Activated T-cell treated with anti-CD3 and anti-CD28 coated beads, Interleukin-2, amount 50 U/mL, for 72 hours (primary cell): ENCODE measurements at regions not wholly inside any gene's neighbourhood (a gene's known extent, or its start where the extent isn't known, plus 50 kb on each side); places are given as distances from the start of the nearest gene placed in this dataset.
"Not testable (repeated sequence)": the region's sequence is repeated elsewhere in the genome, so short reads cannot be mapped to it uniquely, and the experiment has no call there.

Experiments used
- ATAC-seq, 2 donors: fragments of 150-1000 bp; cut with Tn5 transposase; replicated peaks in 1 of 2; 2 replicates each; pipeline ENCODE4 v1.10.0; 2021; ENCODE audit warnings: moderate library complexity in 2 of 2, mild to moderate bottlenecking in 1 of 2
- DNase-seq, 2 donors: peaks; one replicate each; pipeline ENCODE4 v3.0.0; 2021 to 2022; ENCODE audit warnings: mixed read lengths in 1 of 2
- H3K27ac Mint-ChIP-seq: one replicate; pipeline ENCODE4 v1.8.0; 2022; ENCODE audit warnings: mild to moderate bottlenecking, moderate library complexity, mixed read lengths
- H3K27me3 Mint-ChIP-seq: one replicate; pipeline ENCODE4 v1.8.0; 2022; ENCODE audit warnings: low read depth, mixed read lengths
- H3K36me3 Mint-ChIP-seq, 2 donors: one replicate each; pipeline ENCODE4 v1.8.0; 2022; ENCODE audit warnings: mixed read lengths in 2 of 2, mild to moderate bottlenecking in 1 of 2; ENCODE audit not compliant: insufficient read depth in 2 of 2
- H3K4me1 Mint-ChIP-seq: one replicate; pipeline ENCODE4 v1.8.0; 2022; ENCODE audit warnings: low read depth, mixed read lengths
- H3K4me3 Mint-ChIP-seq, 2 donors: one replicate each; pipeline ENCODE4 v1.8.0; 2022; ENCODE audit warnings: mild to moderate bottlenecking in 2 of 2, mixed read lengths in 2 of 2, moderate library complexity in 2 of 2
- H3K9me3 Mint-ChIP-seq, 2 donors: one replicate each; pipeline ENCODE4 v1.8.0; 2022; ENCODE audit warnings: mixed read lengths in 2 of 2

DNA sequence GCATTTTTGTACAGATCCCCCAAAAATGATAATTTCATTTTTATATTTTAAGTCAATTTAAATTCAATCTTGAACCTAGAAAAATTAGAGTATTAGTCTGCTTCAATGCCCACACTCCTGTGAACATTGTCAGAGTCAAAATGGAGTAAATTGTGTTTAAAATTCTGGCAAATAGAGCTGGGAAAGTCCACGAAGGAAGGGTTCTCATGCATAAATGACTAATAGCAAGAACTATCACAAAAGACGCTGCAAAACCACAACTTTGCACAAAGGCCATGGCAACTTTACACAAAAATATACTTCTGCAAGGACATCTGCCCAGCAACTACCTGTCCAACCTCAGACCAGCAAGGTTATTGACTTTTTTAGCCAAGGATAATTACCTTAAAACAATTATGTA lies 203.2 kb upstream of the SMLR1 start:
- Mint-ChIP-seq H3K9me3 (peaks cover 0 to 5% of the 10 kb centered on the region in 2 donors), H3K27ac (no peak overlapping the region), H3K27me3 (no peaks in the 10 kb centered on the region), H3K36me3 (peaks cover 2 to 3% of the 10 kb centered on the region in 2 donors), H3K4me1 (peaks cover 69% of the 10 kb centered on the region), H3K4me3 (no peak overlapping the region)
- ATAC-seq (no peak), DNase-seq (no peak)

DNA sequence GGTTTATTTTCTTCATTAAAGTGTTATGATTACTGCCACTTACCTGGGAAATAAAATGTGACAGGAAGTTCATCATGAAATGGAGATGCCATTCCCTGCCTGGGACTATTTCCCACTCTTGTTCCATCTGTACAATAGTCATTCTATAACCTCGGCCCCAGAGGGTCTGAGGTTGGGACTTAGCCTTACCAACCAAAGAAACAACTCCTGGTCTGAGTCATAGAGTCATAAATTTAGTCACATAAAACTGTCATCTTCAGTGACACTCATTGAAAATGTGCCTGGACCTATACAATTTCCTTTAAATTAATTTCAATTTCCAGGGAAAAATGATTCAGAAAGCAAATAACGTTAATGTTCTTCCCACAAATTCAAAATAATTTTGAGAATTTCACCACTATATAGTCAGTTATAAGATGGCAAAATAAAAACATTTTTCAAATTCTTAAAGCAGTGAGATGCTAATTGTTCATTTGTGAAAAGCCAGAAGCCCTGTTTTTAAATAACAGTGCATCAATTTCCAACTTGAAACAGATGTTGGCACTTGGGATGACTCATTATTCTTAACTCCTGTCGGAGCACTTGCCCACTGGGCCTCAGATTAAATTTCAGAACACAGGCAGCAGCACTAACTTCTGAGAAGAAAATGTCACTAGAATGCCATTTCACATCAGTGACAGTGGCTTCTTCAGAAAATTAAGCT lies 201.2 kb upstream of the SMLR1 start:
- Mint-ChIP-seq H3K4me1 (peaks cover 62% of the 10 kb centered on the region), H3K27ac (peak overlapping the region; percentile 84), H3K4me3 (peak overlapping the region in 1 of 2 donors; percentile 65), H3K9me3 (peaks cover 0 to 5% of the 10 kb centered on the region in 2 donors), H3K27me3 (no peaks in the 10 kb centered on the region), H3K36me3 (peaks cover 2 to 3% of the 10 kb centered on the region in 2 donors)
- DNase-seq (peak; percentile 28 to 36), ATAC-seq (peak; percentile 80 to 89)

DNA sequence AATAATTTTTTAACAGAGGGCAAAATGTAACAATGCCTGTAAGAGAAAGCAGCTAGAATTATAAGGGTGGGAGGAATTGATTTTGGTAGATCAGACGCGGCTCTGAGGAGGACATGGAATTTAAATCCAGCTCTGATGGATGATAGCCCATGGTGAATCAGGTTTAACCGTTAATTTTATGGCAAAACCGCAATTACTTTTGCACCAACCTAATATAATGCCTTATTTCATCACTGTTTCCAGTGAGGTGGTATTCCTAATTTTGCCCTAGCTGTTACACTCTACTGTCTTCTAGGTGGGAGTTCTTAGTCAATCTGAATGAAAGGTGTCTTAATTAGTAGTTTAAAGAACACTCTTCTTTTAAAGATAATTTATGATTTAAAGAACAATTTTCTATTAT lies 198.3 kb upstream of the SMLR1 start:
- H3K4me3 Mint-ChIP-seq: no peak overlapping the region
- ATAC-seq (no peak), DNase-seq (no peak)
- no peak overlapping the region for H3K27ac Mint-ChIP-seq
- peaks cover 36% of the 10 kb centered on the region for H3K4me1 Mint-ChIP-seq
- no peaks in the 10 kb centered on the region for H3K36me3 Mint-ChIP-seq
- H3K27me3 Mint-ChIP-seq: no peaks in the 10 kb centered on the region
- no peaks in the 10 kb centered on the region for H3K9me3 Mint-ChIP-seq

DNA sequence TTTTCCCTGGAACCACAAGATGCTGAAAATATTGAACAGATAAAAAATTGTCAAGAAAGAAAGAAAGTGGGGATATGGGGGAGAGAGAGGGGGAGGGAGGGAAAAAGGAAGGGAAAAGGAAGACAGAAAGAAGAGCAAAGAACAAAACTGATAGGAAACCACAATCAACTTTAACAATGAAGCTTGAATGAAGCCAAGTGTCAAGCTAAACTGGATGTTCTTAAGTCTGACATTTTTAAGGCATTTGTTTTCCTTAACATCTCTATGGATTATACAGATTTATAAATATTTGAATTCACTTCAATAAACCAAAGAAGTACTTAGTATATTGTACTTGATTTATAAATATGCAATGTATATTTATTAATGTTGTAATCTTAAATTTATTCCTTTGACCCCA lies 197.6 kb upstream of the SMLR1 start:
- Mint-ChIP-seq H3K27me3 (no peaks in the 10 kb centered on the region), H3K4me1 (peaks cover 28% of the 10 kb centered on the region)
- no peak for DNase-seq

DNA sequence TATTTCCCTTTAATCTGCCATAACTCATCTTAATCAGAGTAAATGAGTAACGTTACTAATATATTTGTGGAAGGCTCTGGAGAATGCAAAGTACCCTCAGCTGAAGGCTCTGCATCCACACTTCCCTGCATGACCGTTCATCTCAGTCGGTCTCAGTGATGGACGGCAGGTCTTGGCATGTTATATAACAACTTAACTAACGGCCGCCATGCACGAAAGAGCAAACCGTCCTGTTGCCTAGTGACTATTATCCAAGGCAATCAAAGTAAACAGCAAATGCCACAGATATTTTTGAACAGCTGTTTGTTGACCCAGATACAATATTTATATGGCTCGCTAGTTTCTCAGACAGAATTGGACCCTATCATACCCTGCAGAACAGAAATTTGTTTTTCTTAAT lies 194.9 kb upstream of the SMLR1 start:
- Mint-ChIP-seq H3K27me3 (no peaks in the 10 kb centered on the region), H3K36me3 (peaks cover 9 to 11% of the 10 kb centered on the region in 2 donors), H3K4me3 (no peak overlapping the region), H3K27ac (no peak overlapping the region), H3K9me3 (peaks cover 8% of the 10 kb centered on the region in 2 donors), H3K4me1 (peaks cover 6% of the 10 kb centered on the region)
- DNase-seq (no peak), ATAC-seq (no peak)

More for the DNA sequence above, 197.6 kb upstream of the SMLR1 start:
- Mint-ChIP-seq H3K9me3 (no peaks in the 10 kb centered on the region), H3K4me3 (no peak overlapping the region), H3K27ac (no peak overlapping the region), H3K36me3 (no peaks in the 10 kb centered on the region)
- ATAC-seq: no peak

DNA sequence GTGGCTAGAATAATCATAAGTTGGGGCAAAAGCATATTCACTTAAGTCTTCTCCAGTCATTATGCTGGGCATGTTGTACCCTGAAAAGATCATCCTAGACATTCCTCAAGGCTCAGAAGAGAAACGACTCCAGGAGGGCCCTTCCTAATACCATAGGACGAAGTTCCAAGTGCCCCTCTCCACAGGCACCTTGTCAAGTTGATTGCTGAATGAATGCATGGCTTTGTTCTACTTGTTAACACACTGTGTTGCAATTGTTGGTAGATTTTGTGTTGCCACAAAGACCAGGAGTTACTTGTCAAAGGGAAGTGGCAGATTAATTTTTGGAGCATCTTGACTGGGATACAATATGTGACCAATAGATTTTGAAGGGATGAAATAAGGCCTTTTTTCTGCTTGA lies 194.3 kb upstream of the SMLR1 start:
- Mint-ChIP-seq H3K27ac (no peak overlapping the region), H3K4me3 (no peak overlapping the region), H3K9me3 (peaks cover 8 to 9% of the 10 kb centered on the region in 2 donors), H3K36me3 (peaks cover 11 to 13% of the 10 kb centered on the region in 2 donors), H3K27me3 (no peaks in the 10 kb centered on the region), H3K4me1 (peaks cover 6% of the 10 kb centered on the region)
- ATAC-seq (no peak), DNase-seq (no peak)

DNA sequence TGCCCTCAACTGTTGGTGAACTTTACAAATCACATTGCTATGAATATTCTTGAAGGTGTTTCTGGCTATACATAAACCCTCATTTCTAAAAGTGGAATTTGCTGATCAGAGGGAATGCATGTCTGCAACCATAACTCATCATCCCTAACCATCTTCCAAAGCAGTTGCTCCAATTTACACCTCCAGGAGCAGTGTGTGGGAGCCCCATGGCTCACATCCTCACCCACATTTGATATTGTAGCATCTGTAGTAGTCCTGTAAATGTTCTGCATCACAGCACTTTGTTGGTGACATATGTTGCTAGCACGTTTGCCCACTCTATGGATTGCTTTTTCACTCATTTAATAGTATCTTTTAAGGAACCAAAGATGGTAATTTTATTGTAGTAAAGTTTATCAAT lies 183.8 kb upstream of the SMLR1 start:
- Mint-ChIP-seq H3K9me3 (peaks cover 10 to 20% of the 10 kb centered on the region in 2 donors), H3K27me3 (no peaks in the 10 kb centered on the region), H3K36me3 (peaks cover 2 to 9% of the 10 kb centered on the region in 2 donors), H3K4me1 (no peaks in the 10 kb centered on the region), H3K4me3 (no peak overlapping the region), H3K27ac (no peak overlapping the region)
- no peak for ATAC-seq
- no peak for DNase-seq

DNA sequence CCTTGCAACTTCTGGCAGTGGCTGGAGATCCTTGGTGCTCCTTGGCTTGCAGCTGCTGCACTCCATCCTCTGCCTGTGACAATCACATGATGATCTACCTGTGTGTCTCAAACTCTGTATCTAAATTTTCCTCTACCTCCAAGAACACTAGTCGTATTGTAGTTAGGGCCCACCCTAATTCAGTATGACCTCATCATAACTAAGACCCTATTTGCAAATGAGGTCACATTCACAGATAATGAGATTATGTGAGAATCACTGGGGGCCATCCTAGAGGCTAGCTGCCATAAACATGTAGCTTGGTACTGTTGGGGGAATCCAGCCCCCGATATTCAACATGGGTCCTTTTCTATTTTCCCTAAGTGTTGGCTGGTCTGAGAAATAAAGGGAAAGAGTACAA lies 183.0 kb upstream of the SMLR1 start:
- ATAC-seq (no peak), DNase-seq (no peak)
- no peak overlapping the region for H3K4me3 Mint-ChIP-seq
- no peaks in the 10 kb centered on the region for H3K27me3 Mint-ChIP-seq
- H3K36me3 Mint-ChIP-seq: peaks cover 2 to 5% of the 10 kb centered on the region in 2 donors
- peaks cover 10 to 18% of the 10 kb centered on the region in 2 donors for H3K9me3 Mint-ChIP-seq
- H3K27ac Mint-ChIP-seq: no peak overlapping the region
- no peaks in the 10 kb centered on the region for H3K4me1 Mint-ChIP-seq

DNA sequence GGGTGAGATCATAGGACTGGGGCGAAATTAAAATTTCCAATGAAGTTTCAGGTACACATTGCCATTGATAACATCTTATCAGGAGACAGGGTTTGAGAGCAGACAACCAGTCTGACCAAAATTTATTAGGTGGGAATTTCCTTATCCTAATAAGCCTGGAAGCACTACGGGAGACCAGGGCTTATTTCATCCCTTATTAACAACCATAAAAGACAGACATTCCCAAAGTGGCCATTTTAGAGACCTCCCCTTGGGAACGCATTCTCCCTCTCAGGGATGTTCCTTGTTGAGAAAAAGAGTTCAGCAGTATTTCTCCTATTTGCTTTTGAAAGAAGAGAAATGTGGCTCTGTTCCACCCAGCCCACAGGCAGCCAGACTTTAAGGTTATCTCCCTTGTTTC lies 182.4 kb upstream of the SMLR1 start:
- H3K4me1 Mint-ChIP-seq, H3K27me3 Mint-ChIP-seq, H3K4me3 Mint-ChIP-seq, DNase-seq, H3K27ac Mint-ChIP-seq, H3K36me3 Mint-ChIP-seq, ATAC-seq: not testable (repeated sequence)
- peaks cover 10 to 18% of the 10 kb centered on the region in 2 donors for H3K9me3 Mint-ChIP-seq

DNA sequence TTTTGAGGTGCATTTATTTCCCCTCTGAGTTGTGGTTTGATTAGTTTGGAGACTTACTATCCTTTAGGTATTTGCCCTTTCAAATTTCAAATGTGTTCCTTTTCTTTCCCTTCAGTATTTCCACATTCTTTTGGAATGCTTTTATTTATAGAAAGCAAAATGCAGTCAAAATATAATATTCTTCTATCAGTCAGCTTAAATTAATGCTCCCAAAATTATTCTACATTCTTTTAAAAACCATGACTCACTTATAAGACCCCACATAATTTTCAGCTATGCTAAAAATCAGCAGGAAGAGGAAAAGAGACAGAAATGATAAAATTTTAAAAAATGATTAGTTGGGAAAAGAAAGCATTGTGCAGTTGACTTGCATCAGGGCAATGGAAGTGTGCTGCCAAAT lies 180.0 kb upstream of the SMLR1 start:
- Mint-ChIP-seq H3K27me3 (no peaks in the 10 kb centered on the region), H3K36me3 (peaks cover 2 to 5% of the 10 kb centered on the region in 2 donors), H3K27ac (peak overlapping the region; percentile 57), H3K9me3 (peaks cover 13 to 18% of the 10 kb centered on the region in 2 donors), H3K4me1 (no peaks in the 10 kb centered on the region), H3K4me3 (no peak overlapping the region)
- DNase-seq (no peak), ATAC-seq (no peak)

DNA sequence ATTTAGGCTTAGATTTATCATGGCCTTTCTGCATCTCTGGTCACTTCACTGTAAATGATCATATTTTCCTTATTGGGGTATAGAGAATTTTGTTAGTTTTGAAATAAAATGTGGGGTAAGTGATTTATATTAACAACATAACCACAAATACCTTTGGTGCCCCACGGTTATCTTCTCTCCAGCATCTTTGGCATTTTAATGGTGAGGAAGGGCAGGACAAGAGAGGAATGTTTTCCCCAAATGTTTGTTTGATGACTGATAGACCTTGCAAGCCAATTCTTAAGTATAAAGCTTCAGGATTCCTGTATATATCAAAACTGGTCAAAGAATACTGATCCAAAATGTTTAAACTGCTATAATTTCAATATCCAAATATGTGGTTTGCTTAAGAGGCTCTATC lies 171.6 kb upstream of the SMLR1 start:
- no peak overlapping the region for H3K4me3 Mint-ChIP-seq
- no peaks in the 10 kb centered on the region for H3K4me1 Mint-ChIP-seq
- H3K27ac Mint-ChIP-seq: no peak overlapping the region
- peaks cover 0 to 2% of the 10 kb centered on the region in 2 donors for H3K36me3 Mint-ChIP-seq
- no peak for ATAC-seq
- no peaks in the 10 kb centered on the region for H3K27me3 Mint-ChIP-seq
- H3K9me3 Mint-ChIP-seq: peaks cover 0 to 8% of the 10 kb centered on the region in 2 donors
- no peak for DNase-seq

DNA sequence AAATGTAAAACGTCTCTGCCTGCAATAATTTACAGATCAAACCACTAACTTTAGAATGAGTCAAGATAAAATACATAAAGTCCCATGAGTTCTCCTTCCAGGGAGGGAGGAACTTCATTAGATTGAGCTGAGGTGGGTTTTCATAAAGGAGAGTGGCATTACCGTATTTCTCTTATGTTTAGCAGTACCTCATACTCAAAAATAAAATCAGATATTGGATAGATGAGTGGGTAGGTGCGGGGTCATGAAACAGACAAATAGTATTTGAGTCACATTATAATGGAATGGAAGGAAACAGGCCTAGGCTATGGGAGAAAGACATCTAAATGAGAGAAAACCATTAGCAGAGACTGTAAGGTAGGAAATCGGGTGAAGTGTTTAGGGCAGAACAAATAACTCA lies 166.1 kb upstream of the SMLR1 start:
- Mint-ChIP-seq H3K4me1 (no peaks in the 10 kb centered on the region), H3K27ac (no peak overlapping the region), H3K9me3 (peaks cover 2 to 3% of the 10 kb centered on the region in 2 donors), H3K36me3 (no peaks in the 10 kb centered on the region), H3K27me3 (no peaks in the 10 kb centered on the region), H3K4me3 (no peak overlapping the region)
- DNase-seq (no peak), ATAC-seq (no peak)

DNA sequence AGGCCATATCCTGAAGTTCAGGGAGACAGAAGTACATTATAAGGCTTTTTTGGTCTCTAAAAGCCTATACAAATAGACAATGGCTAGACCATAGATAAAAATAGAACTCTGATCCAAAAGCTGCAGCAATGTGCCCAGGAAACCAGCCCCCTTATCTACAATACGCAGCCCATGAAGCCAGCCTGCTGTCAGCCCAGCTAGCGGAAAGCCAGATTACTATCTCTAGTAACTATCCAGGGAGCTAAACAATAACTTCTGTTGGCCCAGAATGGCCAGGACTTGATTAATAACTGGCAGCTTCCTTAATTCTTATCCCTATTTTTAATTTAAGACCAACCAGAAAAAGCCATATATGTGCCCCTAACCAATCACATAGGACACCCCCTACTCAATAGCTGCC lies 160.4 kb upstream of the SMLR1 start:
- Mint-ChIP-seq H3K4me3 (no peak overlapping the region), H3K27me3 (no peaks in the 10 kb centered on the region), H3K27ac (no peak overlapping the region), H3K4me1 (no peaks in the 10 kb centered on the region), H3K9me3 (peaks cover 2 to 3% of the 10 kb centered on the region in 2 donors), H3K36me3 (no peaks in the 10 kb centered on the region)
- ATAC-seq (no peak), DNase-seq (no peak)

DNA sequence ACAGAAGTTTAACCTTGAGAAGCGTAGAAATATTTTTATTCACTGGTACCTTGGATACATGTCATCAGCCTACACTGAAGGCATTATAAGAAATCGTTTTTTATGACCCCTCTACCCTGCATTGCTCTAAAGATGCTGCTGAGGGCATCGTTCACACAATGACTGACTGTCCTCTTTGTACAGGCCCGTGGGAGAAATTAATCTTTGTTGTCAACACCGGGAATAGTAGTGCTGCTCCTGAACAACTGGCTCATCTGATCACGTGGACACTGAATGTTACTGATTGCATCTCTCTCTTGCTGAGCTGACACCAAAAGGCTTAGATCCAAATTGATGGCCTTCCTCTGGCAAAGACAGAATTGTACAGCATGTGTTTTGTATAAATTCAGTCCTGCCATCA lies 157.1 kb upstream of the SMLR1 start:
- Mint-ChIP-seq H3K4me3 (no peak overlapping the region), H3K9me3 (peaks cover under 1 to 1% of the 10 kb centered on the region in 2 donors), H3K27ac (no peak overlapping the region), H3K27me3 (no peaks in the 10 kb centered on the region), H3K36me3 (no peaks in the 10 kb centered on the region), H3K4me1 (no peaks in the 10 kb centered on the region)
- ATAC-seq: no peak
- DNase-seq: no peak
